IMR-90 (cell line): ENCODE measurements at regions not wholly inside any gene's neighbourhood (a gene's known extent, or its start where the extent isn't known, plus 50 kb on each side); places are given as distances from the start of the nearest gene placed in this dataset.

Source experiments
- ATAC-seq: fragments of 200-7000 bp; cut with Tn5 transposase; 2 replicates; pipeline ENCODE4 v1.9.1; 2020; ENCODE audit warnings: low read depth, mild to moderate bottlenecking, moderate library complexity
- BruUV-seq: library from RNA; stranded (reverse); fragments of 400-500 nt; replicated peaks from 2 replicates; lab custom pipeline; 2021; lab: Mats Ljungman, UMichigan
- CTCF ChIA-PET: fragments of 300-600 bp; formaldehyde crosslinking; extraction: SDS; loops from one replicate; lab custom pipeline; 2021; ENCODE audit warnings: antibody characterized with exemption; lab: Yijun Ruan, JAX
- POLR2A ChIA-PET: fragments of 300-600 bp; sonication (Branson Sonifier 250); formaldehyde crosslinking; loops from one replicate; lab custom pipeline; 2022; ENCODE audit warnings: antibody characterized with exemption; ENCODE audit not compliant: unreplicated experiment; lab: Charles Lee
- DNase-seq: peaks from one replicate; pipeline ENCODE4 v3.0.0; 2013
- H2AFZ ChIP-seq: replicated peaks from 2 replicates; pipeline ENCODE3; 2013; ENCODE audit warnings: low read length, mild to moderate bottlenecking; ENCODE audit not compliant: poor library complexity
- H2AK5ac ChIP-seq: 2 replicates; pipeline ENCODE4 v1.6.1; 2013; ENCODE audit warnings: low read depth, low read length, inconsistent platforms
- H2AK9ac ChIP-seq: replicated peaks from 2 replicates; pipeline ENCODE3; 2013; ENCODE audit warnings: mild to moderate bottlenecking, low read depth, low read length, moderate library complexity; ENCODE audit not compliant: poor library complexity
- H2BK120ac ChIP-seq: 2 replicates; pipeline ENCODE4 v1.6.1; 2013; ENCODE audit warnings: low read depth, low read length, inconsistent platforms
- H2BK15ac ChIP-seq: 3 replicates; pipeline ENCODE4 v1.6.1; 2013; ENCODE audit warnings: low read depth, low read length, inconsistent platforms
- H2BK20ac ChIP-seq: 2 replicates; pipeline ENCODE4 v1.6.1; 2013; ENCODE audit warnings: low read depth, mild to moderate bottlenecking, inconsistent platforms, low read length, moderate library complexity
- H2BK5ac ChIP-seq: 2 replicates; pipeline ENCODE4 v1.6.1; 2013; ENCODE audit warnings: mild to moderate bottlenecking, low read depth, low read length, inconsistent platforms; ENCODE audit not compliant: poor library complexity, severe bottlenecking
- H3K14ac ChIP-seq: replicated peaks from 2 replicates; pipeline ENCODE4 v1.6.1; 2013; ENCODE audit warnings: low read depth, low read length, inconsistent platforms
- H3K18ac ChIP-seq: 2 replicates; pipeline ENCODE4 v1.6.1; 2013; ENCODE audit warnings: low read depth, low read length, control low read depth
- H3K23ac ChIP-seq: 2 replicates; pipeline ENCODE4 v1.6.1; 2013; ENCODE audit warnings: low read depth, low read length, inconsistent platforms
- H3K27ac ChIP-seq: 2 replicates; pipeline ENCODE4 v1.5.1; 2013; ENCODE audit warnings: mild to moderate bottlenecking, control low read depth, low read length; ENCODE audit not compliant: insufficient read depth
- H3K27me3 ChIP-seq: 2 replicates; pipeline ENCODE4 v1.6.1; 2013; ENCODE audit warnings: low read length; ENCODE audit not compliant: control insufficient read depth, insufficient read depth
- H3K36me3 ChIP-seq: 2 replicates; pipeline ENCODE4 v1.6.1; 2013; ENCODE audit warnings: low read length, mixed read lengths; ENCODE audit not compliant: control insufficient read depth, insufficient read depth
- H3K4ac ChIP-seq: 2 replicates; pipeline ENCODE4 v1.6.1; 2013; ENCODE audit warnings: low read depth, low read length, inconsistent platforms
- H3K4me1 ChIP-seq: 2 replicates; pipeline ENCODE4 v1.6.1; 2013; ENCODE audit warnings: low read length, mixed read lengths; ENCODE audit not compliant: control insufficient read depth, insufficient read depth
- H3K4me2 ChIP-seq: 2 replicates; pipeline ENCODE4 v1.6.1; 2013; ENCODE audit warnings: low read depth, mild to moderate bottlenecking, control low read depth, low read length, moderate library complexity
- H3K4me3 ChIP-seq: 2 replicates; pipeline ENCODE4 v1.5.1; 2013; ENCODE audit warnings: low read depth, mild to moderate bottlenecking, control low read depth, low read length, moderate library complexity; ENCODE audit not compliant: insufficient read depth
- H3K56ac ChIP-seq: 2 replicates; pipeline ENCODE4 v1.6.1; 2013; ENCODE audit warnings: low read length, inconsistent platforms; ENCODE audit not compliant: insufficient read depth; ENCODE audit errors: extremely low read depth
- H3K79me1 ChIP-seq, 2 experiments: 2 replicates each; pipeline ENCODE4 v1.6.1; 2013; ENCODE audit warnings: low read length in 2 of 2, inconsistent platforms in 1 of 2, low read depth in 1 of 2
- H3K9ac ChIP-seq: 2 replicates; pipeline ENCODE4 v1.6.1; 2013; ENCODE audit warnings: low read depth, low read length, control low read depth
- H3K9me1 ChIP-seq: 2 replicates; pipeline ENCODE4 v1.6.1; 2013; ENCODE audit warnings: low read length, inconsistent platforms; ENCODE audit not compliant: insufficient read depth
- H3K9me3 ChIP-seq: 2 replicates; pipeline ENCODE4 v1.6.1; 2013; ENCODE audit warnings: low read length; ENCODE audit not compliant: control insufficient read depth, insufficient read depth
- H4K20me1 ChIP-seq: 2 replicates; pipeline ENCODE4 v1.6.1; 2013; ENCODE audit warnings: low read length, inconsistent platforms; ENCODE audit not compliant: insufficient read depth
- H4K5ac ChIP-seq: 2 replicates; pipeline ENCODE4 v1.6.1; 2013; ENCODE audit warnings: mild to moderate bottlenecking, low read depth, low read length, control low read depth
- H4K8ac ChIP-seq, 2 experiments: 2 replicates each; pipeline ENCODE4 v1.6.1; 2013; ENCODE audit warnings: low read depth in 2 of 2, low read length in 2 of 2, control low read depth in 1 of 2, inconsistent platforms in 1 of 2
- H4K91ac ChIP-seq: 2 replicates; pipeline ENCODE4 v1.6.1; 2013; ENCODE audit warnings: low read depth, low read length, inconsistent platforms; ENCODE audit not compliant: insufficient read depth
- BHLHE40 ChIP-seq: fragments of 150-350 bp; IDR thresholded peaks from 2 replicates; pipeline ENCODE4 v1.6.1; 2016; ENCODE audit warnings: mild to moderate bottlenecking, low read depth, low read length
- CHD1 ChIP-seq: IDR thresholded peaks from 2 replicates; pipeline ENCODE4 v1.6.1; 2012; ENCODE audit warnings: low read depth, low read length, improper control_type of control experiment
- MXI1 ChIP-seq: IDR thresholded peaks from 2 replicates; pipeline ENCODE4 v1.6.1; 2012; ENCODE audit warnings: low read depth, mild to moderate bottlenecking, low read length, moderate library complexity, borderline replicate concordance
- RCOR1 ChIP-seq: IDR thresholded peaks from 2 replicates; pipeline ENCODE4 v1.6.1; 2012; ENCODE audit warnings: mild to moderate bottlenecking, low read length, improper control_type of control experiment; ENCODE audit not compliant: insufficient replicate concordance
- RFX5 ChIP-seq: IDR thresholded peaks from 2 replicates; pipeline ENCODE4 v1.8.0; 2012; ENCODE audit warnings: low read depth, mild to moderate bottlenecking, low read length, moderate library complexity
- SMC3 ChIP-seq: fragments of 150-350 bp; IDR thresholded peaks from 2 replicates; pipeline ENCODE4 v1.6.1; 2016; ENCODE audit warnings: low read depth, mild to moderate bottlenecking, antibody characterized with exemption, low read length, moderate library complexity
- WGBS, 2 experiments: methylation state at CpG; one replicate each; pipeline versions ENCODE4 v1.1.5 to v1.1.7; 2013; ENCODE audit warnings: missing lambda C conversion rate in 2 of 2; ENCODE audit not compliant: insufficient read length in 1 of 2; ENCODE audit errors: extremely low coverage in 2 of 2; 5-methylcytosine and 5-hydroxymethylcytosine counted together
- dilution Hi-C: fragments of 300-500 bp; cut with HindIII; formaldehyde crosslinking; loops from one replicate; pipeline ENCODE4 v1.14.3; 2018; ENCODE audit warnings: low sequenced_read_pairs; ENCODE audit not compliant: unreplicated experiment
- in situ Hi-C: fragments of 300-500 bp; cut with MboI; formaldehyde crosslinking; loops from 3 replicates; pipeline ENCODE4 v1.14.3; 2019; ENCODE audit warnings: low sequenced_read_pairs, inconsistent platforms, mixed read lengths
- intact Hi-C: fragments of 100-400 bp; cut with micrococcal nuclease; formaldehyde crosslinking; loops from 2 replicates; pipeline ENCODE4 v1.10.0; 2022

- H3K79me1 ChIP-seq, result no peaks in the 10 kb centered on the region
- no peaks in the 10 kb centered on the region for H3K4me1 ChIP-seq
- no peak overlapping the region for H4K5ac ChIP-seq
- no peak overlapping the region for H4K8ac ChIP-seq
- no peaks in the 10 kb centered on the region for H4K20me1 ChIP-seq
- CTCF ChIA-PET, result interaction anchor here (0.6 kb wide), 1 partner anchor 334 kb away, joined by 3 read pairs; no protein-coding TSS in a partner anchor
- no peaks in the 10 kb centered on the region for H3K36me3 ChIP-seq
- no peak overlapping the region for H2BK20ac ChIP-seq
- POLR2A ChIA-PET, result no interaction called here
- no peak overlapping the region for H2AFZ ChIP-seq
- H2AK5ac ChIP-seq, result 0 out of 2 replicates have a peak overlapping the region, but pooled peaks have one; percentile 5
- no peaks in the 10 kb centered on the region for H3K27me3 ChIP-seq
- no peak overlapping the region for H2AK9ac ChIP-seq
- BruUV-seq, result no TSS peak
- H3K9me3 ChIP-seq, result no peaks in the 10 kb centered on the region
- DNase-seq (peak; percentile 48), ATAC-seq (no peak)
- no peak overlapping the region for H4K91ac ChIP-seq
- intact Hi-C loops, result no loop called here
- no peak overlapping the region for H3K4me3 ChIP-seq
- H3K56ac ChIP-seq, result no peak overlapping the region
- no peak overlapping the region for H3K4ac ChIP-seq
- H3K14ac ChIP-seq, result no peak overlapping the region
- H3K9ac ChIP-seq, result no peak overlapping the region
- H3K27ac ChIP-seq, result no peak overlapping the region
- TF ChIP-seq CHD1 (no peak), RFX5 (no peak), RCOR1 (no peak), MXI1 (no peak), SMC3 (no peak), BHLHE40 (no peak)
- dilution Hi-C loops, result no loop called here
- no peaks in the 10 kb centered on the region for H3K9me1 ChIP-seq
- H2BK15ac ChIP-seq, result no peak overlapping the region
- no peak overlapping the region for H3K4me2 ChIP-seq
- in situ Hi-C loops, result no loop called here
- WGBS, 2 experiments, result no CpG with 5 or more reads among the region's 5 CpGs
- no peak overlapping the region for H2BK120ac ChIP-seq
- H3K23ac ChIP-seq, result no peak overlapping the region
- no peak overlapping the region for H3K18ac ChIP-seq
- H2BK5ac ChIP-seq, result no peak overlapping the region
These were observed 202.7 kb upstream of the NR3C1 start for GRCh38 chr5:143606043-143606752.
